K562 (cell line): ENCODE measurements at regions not wholly inside any gene's neighbourhood (a gene's known extent, or its start where the extent isn't known, plus 50 kb on each side); places are given as distances from the start of the nearest gene placed in this dataset.

ENCODE experiments used
- ATAC-seq: fragments of 200-7000 bp; cut with Tn5 transposase; 3 replicates; pipeline ENCODE4 v1.9.1; 2020; ENCODE audit warnings: moderate library complexity
- BruUV-seq: library from RNA; stranded (reverse); fragments of 400-500 nt; replicated peaks from 2 replicates; lab custom pipeline; 2021; lab: Mats Ljungman, UMichigan
- CTCF ChIA-PET: fragments of 300-600 bp; formaldehyde crosslinking; extraction: SDS; loops from one replicate; lab custom pipeline; 2021; ENCODE audit warnings: low intra/inter-chr PET ratio; lab: Yijun Ruan, JAX
- POLR2A ChIA-PET: fragments of 300-600, 350-650 bp; sonication (Branson Sonifier 250); formaldehyde crosslinking; extraction: SDS; loops from one replicate; lab custom pipeline; 2021; ENCODE audit warnings: antibody characterized with exemption, inconsistent platforms; lab: Yijun Ruan, JAX
- DNase-seq, 4 experiments: peaks; one replicate each; pipeline versions ENCODE4 v3.0.0 to v3.0.0-alpha.2; 2011 to 2018; ENCODE audit warnings: low spot score in 3 of 4, mixed read lengths in 3 of 4; ENCODE audit errors: extremely low read depth in 1 of 4
- FAIRE-seq: peaks from 2 replicates; lab custom pipeline; 2011; peaks lifted over from hg19 to GRCh38; lab: Jason Lieb, UNC
- H2AFZ ChIP-seq: 2 replicates; pipeline ENCODE4 v1.6.0; 2011; ENCODE audit warnings: low read depth, low read length, control low read depth, inconsistent platforms
- H3K27ac ChIP-seq: fragments of 200-600 bp; 3 replicates; pipeline ENCODE4 v1.8.0; 2011; ENCODE audit warnings: low read depth, mild to moderate bottlenecking, control low read depth, inconsistent platforms, low read length, moderate library complexity, mixed read lengths; ENCODE audit errors: extremely low read depth
- H3K27me3 ChIP-seq, 2 experiments: fragments of 300-600 bp in 1 of 2; 2 replicates in 1 of 2; 3 replicates in 1 of 2; pipeline versions ENCODE4 v1.6.0 to v1.8.0; 2011; ENCODE audit warnings: inconsistent platforms in 2 of 2, low read length in 2 of 2, mild to moderate bottlenecking in 1 of 2, mixed read lengths in 1 of 2, moderate library complexity in 1 of 2; ENCODE audit not compliant: control insufficient read depth in 2 of 2, insufficient read depth in 2 of 2
- H3K36me3 ChIP-seq: fragments of 300-600 bp; 3 replicates; pipeline ENCODE4 v1.8.0; 2011; ENCODE audit warnings: mild to moderate bottlenecking, low read length, inconsistent platforms; ENCODE audit not compliant: control insufficient read depth, insufficient read depth
- H3K4me1 ChIP-seq, 2 experiments: fragments of 200-600 bp in 1 of 2; replicated peaks in 1 of 2; 2 replicates in 1 of 2; 3 replicates in 1 of 2; pipeline versions ENCODE4 v1.5.1 to v1.8.0; 2011; ENCODE audit warnings: inconsistent platforms in 2 of 2, low read length in 2 of 2, mild to moderate bottlenecking in 1 of 2, mixed read lengths in 1 of 2, moderate library complexity in 1 of 2; ENCODE audit not compliant: control insufficient read depth in 2 of 2, insufficient read depth in 2 of 2
- H3K4me2 ChIP-seq: 2 replicates; pipeline ENCODE4 v1.6.1; 2011; ENCODE audit warnings: low read length, control low read depth, inconsistent platforms, mixed read lengths; ENCODE audit not compliant: insufficient read depth
- H3K4me3 ChIP-seq: fragments of 200-600 bp; sonication (generic), shearing (Covaris generic); 2 replicates; pipeline ENCODE4 v1.5.1; 2016; ENCODE audit warnings: control low read depth, inconsistent platforms
- H3K79me2 ChIP-seq: fragments of 200-600 bp; 3 replicates; pipeline ENCODE4 v1.8.0; 2011; ENCODE audit warnings: low read length, inconsistent platforms; ENCODE audit not compliant: control insufficient read depth, insufficient read depth
- H3K9ac ChIP-seq, 2 experiments: 2 replicates each; pipeline versions ENCODE4 v1.6.0 to v1.6.1; 2011; ENCODE audit warnings: low read depth in 2 of 2, low read length in 2 of 2, control low read depth in 1 of 2, inconsistent platforms in 1 of 2, mild to moderate bottlenecking in 1 of 2, mixed read lengths in 1 of 2; ENCODE audit not compliant: insufficient read depth in 1 of 2
- H3K9me1 ChIP-seq: one replicate; pipeline ENCODE4 v1.6.0; 2011; ENCODE audit warnings: inconsistent platforms, mild to moderate bottlenecking, low read length, moderate library complexity; ENCODE audit not compliant: control insufficient read depth, insufficient read depth
- H3K9me3 ChIP-seq: replicated peaks from 2 replicates; pipeline ENCODE4 v1.5.1; 2011; ENCODE audit warnings: low read depth, low read length, inconsistent platforms; ENCODE audit not compliant: control insufficient read depth, insufficient read depth
- H4K20me1 ChIP-seq: replicated peaks from 2 replicates; pipeline ENCODE4 v1.6.1; 2011; ENCODE audit warnings: low read length, inconsistent platforms, mixed read lengths; ENCODE audit not compliant: control insufficient read depth, insufficient read depth
- CCAR2 ChIP-seq: fragments of 200-400 bp; formaldehyde crosslinking; IDR thresholded peaks from 2 replicates; pipeline ENCODE4 v1.6.1; 2017; ENCODE audit warnings: mild to moderate bottlenecking, low read depth, low read length
- CTCF ChIP-seq, 3 experiments: IDR thresholded peaks in 2 of 3; conservative IDR thresholded peaks in 1 of 3; 2 replicates each; pipeline ENCODE4 v1.5.1; 2011 to 2012; ENCODE audit warnings: low read length in 3 of 3, mild to moderate bottlenecking in 3 of 3, control low read depth in 2 of 3, improper control_type of control experiment in 1 of 3, inconsistent platforms in 1 of 3, low read depth in 1 of 3, mixed read lengths in 1 of 3, moderate library complexity in 1 of 3; ENCODE audit not compliant: insufficient read depth in 2 of 3
- HNRNPLL ChIP-seq: fragments of 200-400 bp; formaldehyde crosslinking; IDR thresholded peaks from 2 replicates; pipeline ENCODE4 v1.6.1; 2017; ENCODE audit warnings: low read length, low read depth, mild to moderate bottlenecking; ENCODE audit not compliant: poor library complexity, severe bottlenecking
- KDM4B ChIP-seq, 2 experiments: fragments of 450-650 bp in 1 of 2; sonication (generic) in 1 of 2; IDR thresholded peaks; 2 replicates each; pipeline ENCODE4 v1.6.1; 2016 to 2017; ENCODE audit warnings: borderline replicate concordance in 2 of 2, antibody characterized with exemption in 1 of 2, low read depth in 1 of 2, mild to moderate bottlenecking in 1 of 2
- LCOR ChIP-seq: sonication (generic); formaldehyde crosslinking; IDR thresholded peaks from 2 replicates; pipeline ENCODE4 v1.8.0; 2022; ENCODE audit warnings: mild to moderate bottlenecking, missing genetic modification reagents
- MCM2 ChIP-seq: fragments of 450-650 bp; IDR thresholded peaks from 2 replicates; pipeline ENCODE4 v1.6.1; 2017; ENCODE audit warnings: low read depth, mild to moderate bottlenecking
- PCBP1 ChIP-seq: fragments of 200-400 bp; formaldehyde crosslinking; IDR thresholded peaks from 2 replicates; pipeline ENCODE4 v1.6.1; 2018; ENCODE audit warnings: mild to moderate bottlenecking, low read depth, low read length; ENCODE audit not compliant: poor library complexity, severe bottlenecking
- PHB ChIP-seq: fragments of 250-450 bp; sonication (Bioruptor Pico); IDR thresholded peaks from 2 replicates; pipeline ENCODE4 v1.5.0; 2021
- POLR2B ChIP-seq: fragments of 450-650 bp; IDR thresholded peaks from 2 replicates; pipeline ENCODE4 v1.6.1; 2018; ENCODE audit warnings: low read depth; ENCODE audit not compliant: partially characterized antibody
- RB1 ChIP-seq: fragments of 450-650 bp; IDR thresholded peaks from 2 replicates; pipeline ENCODE4 v1.6.1; 2017; ENCODE audit warnings: low read depth, mild to moderate bottlenecking
- SETDB1 ChIP-seq: IDR thresholded peaks from one replicate; pipeline ENCODE4 v1.6.1; 2012; ENCODE audit warnings: low read length, control low read depth, inconsistent platforms
- YBX1 ChIP-seq: fragments of 450-650 bp; IDR thresholded peaks from 2 replicates; pipeline ENCODE4 v1.7.1; 2016; ENCODE audit warnings: mild to moderate bottlenecking
- ZBTB12 ChIP-seq: fragments of 250-450 bp; sonication (Bioruptor Pico); IDR thresholded peaks from 2 replicates; pipeline ENCODE4 v1.4.0; 2020
- ZNF121 ChIP-seq: sonication (generic); formaldehyde crosslinking; conservative IDR thresholded peaks from 2 replicates; pipeline ENCODE4 v1.8.0; 2022; ENCODE audit warnings: missing genetic modification reagents
- ZNF197 ChIP-seq: fragments of 200-800 bp; sonication (Bioruptor generic); IDR thresholded peaks from 2 replicates; pipeline ENCODE4 v1.6.1; 2016; ENCODE audit warnings: low read depth, missing genetic modification characterization, missing compliant biosample characterization
- ZNF778 ChIP-seq: fragments of 450-650 bp; formaldehyde crosslinking; IDR thresholded peaks from 2 replicates; pipeline ENCODE4 v1.4.0; 2020; ENCODE audit warnings: mild to moderate bottlenecking, moderate library complexity
- WGBS: fragments of 100-300 bp; shearing (Covaris generic); methylation state at CpG from one replicate; pipeline ENCODE4 v1.1.6; 2016; ENCODE audit warnings: low coverage, mixed read lengths; ENCODE audit not compliant: insufficient coverage; ENCODE audit errors: missing lambda C conversion rate; 5-methylcytosine and 5-hydroxymethylcytosine counted together
- in situ Hi-C: fragments of 300-500 bp; cut with MboI; formaldehyde crosslinking; loops from 4 replicates; pipeline ENCODE4 v1.15.0; 2018; ENCODE audit warnings: inconsistent platforms, mixed read lengths
- intact Hi-C: fragments of 100-400 bp; cut with micrococcal nuclease; formaldehyde crosslinking; loops from 2 replicates; pipeline ENCODE4 v1.14.2; 2022
- TF ChIP-seq, protein P1 (sequence below): fragments of 450-650 bp; IDR thresholded peaks from one replicate; pipeline ENCODE4 v1.6.1; 2018; ENCODE audit warnings: mild to moderate bottlenecking, moderate library complexity; ENCODE audit not compliant: partially characterized antibody
- TF ChIP-seq, protein P2 (sequence below), 2 experiments: fragments of 250-450 bp in 1 of 2; fragments of 450-650 bp in 1 of 2; sonication (Bioruptor Pico) in 1 of 2; IDR thresholded peaks; 2 replicates each; pipeline versions ENCODE4 v1.6.1 to v1.8.0; 2016 to 2021; ENCODE audit warnings: mild to moderate bottlenecking in 2 of 2, moderate library complexity in 2 of 2, missing compliant biosample characterization in 1 of 2, missing genetic modification characterization in 1 of 2

- intact Hi-C loops: no loop called here
- H3K4me3 ChIP-seq: no peak overlapping the region
- 0% methylated on average over 14 of the region's 14 CpGs for WGBS
- H3K27ac ChIP-seq: no peak overlapping the region
- H3K4me1 ChIP-seq: no peaks in the 10 kb centered on the region
- in situ Hi-C loops: no loop called here
- no TSS peak for BruUV-seq
- no peaks in the 10 kb centered on the region for H3K9me3 ChIP-seq
- no peak overlapping the region for H3K9ac ChIP-seq
- H2AFZ ChIP-seq: no peak overlapping the region
- ChIA-PET POLR2A (interaction anchor here (0.6 to 1.3 kb wide), 2 partner anchors 15 to 492 kb away, joined by 3 to 5 read pairs; no protein-coding TSS in a partner anchor), CTCF (no interaction called here)
- FAIRE-seq (no peak), DNase-seq (no peak), ATAC-seq (no peak)
- no peak for TF ChIP-seq ZNF778
- TF ChIP-seq PHB (CRISPR knock-in tag): no peak
- TF ChIP-seq RB1: no peak
- TF ChIP-seq MCM2: no peak
- no peak for TF ChIP-seq SETDB1
- no peak for TF ChIP-seq PCBP1
- TF ChIP-seq YBX1: no peak
- no peak for TF ChIP-seq ZNF197 (CRISPR knock-in tag)
- TF ChIP-seq, protein P1, sequence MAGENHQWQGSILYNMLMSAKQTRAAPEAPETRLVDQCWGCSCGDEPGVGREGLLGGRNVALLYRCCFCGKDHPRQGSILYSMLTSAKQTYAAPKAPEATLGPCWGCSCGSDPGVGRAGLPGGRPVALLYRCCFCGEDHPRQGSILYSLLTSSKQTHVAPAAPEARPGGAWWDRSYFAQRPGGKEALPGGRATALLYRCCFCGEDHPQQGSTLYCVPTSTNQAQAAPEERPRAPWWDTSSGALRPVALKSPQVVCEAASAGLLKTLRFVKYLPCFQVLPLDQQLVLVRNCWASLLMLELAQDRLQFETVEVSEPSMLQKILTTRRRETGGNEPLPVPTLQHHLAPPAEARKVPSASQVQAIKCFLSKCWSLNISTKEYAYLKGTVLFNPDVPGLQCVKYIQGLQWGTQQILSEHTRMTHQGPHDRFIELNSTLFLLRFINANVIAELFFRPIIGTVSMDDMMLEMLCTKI: no peak
- no peak for TF ChIP-seq CCAR2
- TF ChIP-seq KDM4B (IDR thresholded peaks at IDR 0.05; ENCODE audit: borderline replicate concordance in 2 of 2, low read depth in 1 of 2): no peak
- no peak for TF ChIP-seq HNRNPLL
- no peak for TF ChIP-seq LCOR (CRISPR knock-in tag)
- no peak for TF ChIP-seq ZBTB12 (CRISPR knock-in tag)
- no peak for TF ChIP-seq CTCF (IDR thresholded peaks at IDR 0.05 in 2 of 3, conservative IDR thresholded peaks at IDR 0.05 in 1 of 3; ENCODE audit: insufficient read depth in 2 of 3, low read depth in 1 of 3, low read length in 3 of 3)
- TF ChIP-seq, protein P2, sequence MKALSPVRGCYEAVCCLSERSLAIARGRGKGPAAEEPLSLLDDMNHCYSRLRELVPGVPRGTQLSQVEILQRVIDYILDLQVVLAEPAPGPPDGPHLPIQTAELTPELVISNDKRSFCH (CRISPR knock-in tag; IDR thresholded peaks at IDR 0.05): no peak
- TF ChIP-seq, protein P2 (tag; IDR thresholded peaks at IDR 0.05): no peak
- no peak for TF ChIP-seq POLR2B
- no peak for TF ChIP-seq ZNF121
- no peaks in the 10 kb centered on the region for H3K36me3 ChIP-seq
- peaks cover 15 to 40% of the 10 kb centered on the region in 2 experiments for H3K27me3 ChIP-seq
- H3K9me1 ChIP-seq: no peaks in the 10 kb centered on the region
- no peaks in the 10 kb centered on the region for H3K79me2 ChIP-seq
- no peak overlapping the region for H3K4me2 ChIP-seq
- no peaks in the 10 kb centered on the region for H4K20me1 ChIP-seq
Observed at GRCh38 chr18:10336749-10337350, 117.6 kb upstream of the APCDD1 start.
